ENCODE measurements at regions not wholly inside any gene's neighbourhood (a gene's known extent, or its start where the extent isn't known, plus 50 kb on each side); places are given as distances from the start of the nearest gene placed in this dataset.

DNA sequence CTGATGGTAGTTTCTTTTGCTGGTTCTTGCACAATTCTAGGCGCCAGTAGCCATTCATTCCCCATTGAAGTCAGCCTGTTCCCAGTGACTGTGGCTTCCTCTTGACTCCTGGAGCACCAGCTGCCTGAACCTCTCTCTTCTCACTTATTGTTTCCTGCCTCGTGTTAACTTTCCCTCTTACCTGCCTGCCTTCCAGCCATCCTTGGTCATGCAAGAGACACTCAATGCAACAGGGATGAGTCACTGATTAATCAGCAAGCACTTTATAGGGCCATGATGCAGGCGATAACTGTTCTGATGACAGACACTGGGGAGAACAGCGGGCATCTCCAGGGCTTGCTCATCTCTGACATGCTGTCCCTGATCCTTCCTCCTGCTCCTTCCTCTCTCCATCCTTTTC lies 122.0 kb downstream of the PLCE1 start:
- TF ChIP-seq, protein P1, sequence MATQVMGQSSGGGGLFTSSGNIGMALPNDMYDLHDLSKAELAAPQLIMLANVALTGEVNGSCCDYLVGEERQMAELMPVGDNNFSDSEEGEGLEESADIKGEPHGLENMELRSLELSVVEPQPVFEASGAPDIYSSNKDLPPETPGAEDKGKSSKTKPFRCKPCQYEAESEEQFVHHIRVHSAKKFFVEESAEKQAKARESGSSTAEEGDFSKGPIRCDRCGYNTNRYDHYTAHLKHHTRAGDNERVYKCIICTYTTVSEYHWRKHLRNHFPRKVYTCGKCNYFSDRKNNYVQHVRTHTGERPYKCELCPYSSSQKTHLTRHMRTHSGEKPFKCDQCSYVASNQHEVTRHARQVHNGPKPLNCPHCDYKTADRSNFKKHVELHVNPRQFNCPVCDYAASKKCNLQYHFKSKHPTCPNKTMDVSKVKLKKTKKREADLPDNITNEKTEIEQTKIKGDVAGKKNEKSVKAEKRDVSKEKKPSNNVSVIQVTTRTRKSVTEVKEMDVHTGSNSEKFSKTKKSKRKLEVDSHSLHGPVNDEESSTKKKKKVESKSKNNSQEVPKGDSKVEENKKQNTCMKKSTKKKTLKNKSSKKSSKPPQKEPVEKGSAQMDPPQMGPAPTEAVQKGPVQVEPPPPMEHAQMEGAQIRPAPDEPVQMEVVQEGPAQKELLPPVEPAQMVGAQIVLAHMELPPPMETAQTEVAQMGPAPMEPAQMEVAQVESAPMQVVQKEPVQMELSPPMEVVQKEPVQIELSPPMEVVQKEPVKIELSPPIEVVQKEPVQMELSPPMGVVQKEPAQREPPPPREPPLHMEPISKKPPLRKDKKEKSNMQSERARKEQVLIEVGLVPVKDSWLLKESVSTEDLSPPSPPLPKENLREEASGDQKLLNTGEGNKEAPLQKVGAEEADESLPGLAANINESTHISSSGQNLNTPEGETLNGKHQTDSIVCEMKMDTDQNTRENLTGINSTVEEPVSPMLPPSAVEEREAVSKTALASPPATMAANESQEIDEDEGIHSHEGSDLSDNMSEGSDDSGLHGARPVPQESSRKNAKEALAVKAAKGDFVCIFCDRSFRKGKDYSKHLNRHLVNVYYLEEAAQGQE (IDR thresholded peaks at IDR 0.05; ENCODE audit: insufficient replicate concordance, low read depth): no peak
- TF ChIP-seq POLR2AphosphoS5 (IDR thresholded peaks at IDR 0.05; ENCODE audit: low read depth): no peak
- TF ChIP-seq, protein P2, sequence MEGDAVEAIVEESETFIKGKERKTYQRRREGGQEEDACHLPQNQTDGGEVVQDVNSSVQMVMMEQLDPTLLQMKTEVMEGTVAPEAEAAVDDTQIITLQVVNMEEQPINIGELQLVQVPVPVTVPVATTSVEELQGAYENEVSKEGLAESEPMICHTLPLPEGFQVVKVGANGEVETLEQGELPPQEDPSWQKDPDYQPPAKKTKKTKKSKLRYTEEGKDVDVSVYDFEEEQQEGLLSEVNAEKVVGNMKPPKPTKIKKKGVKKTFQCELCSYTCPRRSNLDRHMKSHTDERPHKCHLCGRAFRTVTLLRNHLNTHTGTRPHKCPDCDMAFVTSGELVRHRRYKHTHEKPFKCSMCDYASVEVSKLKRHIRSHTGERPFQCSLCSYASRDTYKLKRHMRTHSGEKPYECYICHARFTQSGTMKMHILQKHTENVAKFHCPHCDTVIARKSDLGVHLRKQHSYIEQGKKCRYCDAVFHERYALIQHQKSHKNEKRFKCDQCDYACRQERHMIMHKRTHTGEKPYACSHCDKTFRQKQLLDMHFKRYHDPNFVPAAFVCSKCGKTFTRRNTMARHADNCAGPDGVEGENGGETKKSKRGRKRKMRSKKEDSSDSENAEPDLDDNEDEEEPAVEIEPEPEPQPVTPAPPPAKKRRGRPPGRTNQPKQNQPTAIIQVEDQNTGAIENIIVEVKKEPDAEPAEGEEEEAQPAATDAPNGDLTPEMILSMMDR (IDR thresholded peaks at IDR 0.05; ENCODE audit: insufficient read depth, low read length): no peak
- no peak for TF ChIP-seq SPI1 (IDR thresholded peaks at IDR 0.05; ENCODE audit: borderline replicate concordance, low read depth)
- no peak for TF ChIP-seq GABPA (IDR thresholded peaks at IDR 0.05; ENCODE audit: low read depth)
- peaks cover 2% of the 10 kb centered on the region for H3K27me3 ChIP-seq (ENCODE audit: insufficient read depth, poor library complexity, severe bottlenecking)
- H3K4me3 ChIP-seq (replicated peaks; ENCODE audit: insufficient read depth, low read length): no peak overlapping the region
- no peak for DNase-seq (ENCODE audit: low read depth in 1 of 2, low spot score in 1 of 2)
- no peak overlapping the region for H3K27ac ChIP-seq (replicated peaks)

DNA sequence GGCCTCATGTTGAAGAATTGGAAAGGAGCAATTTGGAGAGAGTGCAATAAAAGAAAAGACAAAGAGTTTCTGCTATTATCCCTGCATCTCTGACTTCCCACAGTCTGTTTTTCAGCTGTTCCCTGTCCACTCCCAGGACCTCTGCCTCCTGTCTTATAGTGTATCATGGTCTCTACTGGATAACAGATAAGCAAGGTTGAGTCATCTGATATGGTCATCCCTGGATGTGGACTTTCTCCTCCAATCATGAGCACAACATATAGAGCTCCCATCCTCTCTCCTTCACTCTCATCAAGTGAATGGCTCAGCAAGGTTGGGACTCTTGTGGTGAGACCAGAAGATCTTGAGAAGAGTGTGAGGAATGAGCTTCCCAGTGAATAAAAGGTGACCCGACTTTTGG lies 123.1 kb downstream of the PLCE1 start:
- Histone ChIP-seq H3K4me3 (replicated peaks; ENCODE audit: insufficient read depth, low read length) (no peak overlapping the region), H3K27ac (replicated peaks) (no peak overlapping the region), H3K27me3 (ENCODE audit: insufficient read depth, poor library complexity, severe bottlenecking) (peaks cover 2% of the 10 kb centered on the region)
- no peak for DNase-seq (ENCODE audit: low read depth in 1 of 2, low spot score in 1 of 2)
- TF ChIP-seq, protein P2 (IDR thresholded peaks at IDR 0.05; ENCODE audit: insufficient read depth, low read length): no peak
- TF ChIP-seq, protein P1 (IDR thresholded peaks at IDR 0.05; ENCODE audit: insufficient replicate concordance, low read depth): no peak
- TF ChIP-seq POLR2AphosphoS5 (IDR thresholded peaks at IDR 0.05; ENCODE audit: low read depth) (no peak), GABPA (IDR thresholded peaks at IDR 0.05; ENCODE audit: low read depth) (no peak), SPI1 (IDR thresholded peaks at IDR 0.05; ENCODE audit: borderline replicate concordance, low read depth) (no peak)

DNA sequence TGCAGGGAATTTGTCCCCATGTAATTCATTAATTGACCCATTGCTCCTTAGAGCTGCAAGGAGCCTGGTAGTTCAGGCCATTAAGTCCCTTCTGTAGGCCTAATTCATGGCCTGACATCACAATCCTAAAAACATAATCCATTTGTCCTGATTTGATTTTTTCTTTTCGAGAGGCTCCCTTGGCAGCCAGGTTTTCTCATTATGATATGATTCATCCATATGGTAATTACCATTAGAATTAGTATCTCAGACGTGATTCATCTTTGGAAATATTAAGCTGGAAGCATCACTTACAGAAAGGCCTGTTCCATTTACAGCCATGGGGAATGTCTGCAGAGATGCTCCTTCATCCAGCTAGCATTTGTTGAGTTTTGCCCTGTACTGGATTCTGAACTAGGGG lies 128.5 kb downstream of the PLCE1 start:
- no peak overlapping the region for H3K27ac ChIP-seq (replicated peaks)
- TF ChIP-seq SPI1 (IDR thresholded peaks at IDR 0.05; ENCODE audit: borderline replicate concordance, low read depth) (no peak), GABPA (IDR thresholded peaks at IDR 0.05; ENCODE audit: low read depth) (no peak), POLR2AphosphoS5 (IDR thresholded peaks at IDR 0.05; ENCODE audit: low read depth) (no peak)
- TF ChIP-seq, protein P2 (IDR thresholded peaks at IDR 0.05; ENCODE audit: insufficient read depth, low read length): no peak
- TF ChIP-seq, protein P1 (IDR thresholded peaks at IDR 0.05; ENCODE audit: insufficient replicate concordance, low read depth): no peak
- no peak overlapping the region for H3K4me3 ChIP-seq (replicated peaks; ENCODE audit: insufficient read depth, low read length)
- H3K27me3 ChIP-seq (ENCODE audit: insufficient read depth, poor library complexity, severe bottlenecking): no peaks in the 10 kb centered on the region
- DNase-seq (ENCODE audit: low read depth in 1 of 2, low spot score in 1 of 2): no peak
